ENCODE measurements at regions not wholly inside any gene's neighbourhood (a gene's known extent, or its start where the extent isn't known, plus 50 kb on each side); places are given as distances from the start of the nearest gene placed in this dataset.

- WGBS (ENCODE audit: insufficient coverage, low coverage, low lambda C conversion rate, missing lambda C conversion rate) = 58% methylated on average over 2 of the region's 2 CpGs
Observed at GRCh38 chr21:30104241-30104640, 62.4 kb downstream of the CLDN17 start.

GRCh38 chr21:30102871-30103270 is 63.7 kb downstream of the CLDN17 start:
- Histone ChIP-seq H3K27me3 (no peaks in the 10 kb centered on the region), H3K9me3 (no peaks in the 10 kb centered on the region), H3K4me1 (no peaks in the 10 kb centered on the region), H3K36me3 (no peaks in the 10 kb centered on the region), H3K4me3 (no peak overlapping the region), H3K27ac (no peak overlapping the region)
- DNase-seq = no peak
- no peak for ATAC-seq
- no peak for TF ChIP-seq POLR2A (IDR thresholded peaks at IDR 0.05)
- no peak for TF ChIP-seq CTCF (IDR thresholded peaks at IDR 0.05)
- intact Hi-C loops (cut with DNase I) = no loop called here
- 40% methylated on average over 5 of the region's 5 CpGs for WGBS (ENCODE audit: insufficient coverage, low coverage, low lambda C conversion rate, missing lambda C conversion rate)

More at GRCh38 chr21:30104241-30104640, 62.4 kb downstream of the CLDN17 start:
- ATAC-seq = no peak
- no peak overlapping the region for H3K27ac ChIP-seq
- no peak for TF ChIP-seq CTCF (IDR thresholded peaks at IDR 0.05)
- no peak for TF ChIP-seq POLR2A (IDR thresholded peaks at IDR 0.05)
- H3K4me3 ChIP-seq = no peak overlapping the region
- intact Hi-C loops (cut with DNase I) = no loop called here
- H3K27me3 ChIP-seq = no peaks in the 10 kb centered on the region
- no peaks in the 10 kb centered on the region for H3K9me3 ChIP-seq
- H3K4me1 ChIP-seq = no peaks in the 10 kb centered on the region
- H3K36me3 ChIP-seq = no peaks in the 10 kb centered on the region
- no peak for DNase-seq

- 40% methylated on average over 4 of the region's 4 CpGs for WGBS (ENCODE audit: insufficient coverage, low coverage, low lambda C conversion rate, missing lambda C conversion rate)
- ATAC-seq (no peak), DNase-seq (no peak)
- intact Hi-C loops (cut with DNase I) = no loop called here
- H3K4me1 ChIP-seq = no peaks in the 10 kb centered on the region
- no peaks in the 10 kb centered on the region for H3K27me3 ChIP-seq
- no peaks in the 10 kb centered on the region for H3K36me3 ChIP-seq
- H3K9me3 ChIP-seq = no peaks in the 10 kb centered on the region
- TF ChIP-seq CTCF (IDR thresholded peaks at IDR 0.05) = no peak
- TF ChIP-seq POLR2A (IDR thresholded peaks at IDR 0.05) = no peak
- no peak overlapping the region for H3K27ac ChIP-seq
- no peak overlapping the region for H3K4me3 ChIP-seq
Observed at GRCh38 chr21:30101967-30102366, 64.6 kb downstream of the CLDN17 start.

- intact Hi-C loops (cut with DNase I) = no loop called here
- Histone ChIP-seq H3K27me3 (no peaks in the 10 kb centered on the region), H3K4me3 (no peak overlapping the region), H3K9me3 (no peaks in the 10 kb centered on the region), H3K27ac (no peak overlapping the region), H3K4me1 (no peaks in the 10 kb centered on the region), H3K36me3 (no peaks in the 10 kb centered on the region)
- TF ChIP-seq POLR2A (IDR thresholded peaks at IDR 0.05) (no peak), CTCF (IDR thresholded peaks at IDR 0.05) (no peak)
- no peak for DNase-seq
- no peak for ATAC-seq
- 62% methylated on average over 5 of the region's 5 CpGs for WGBS (ENCODE audit: insufficient coverage, low coverage, low lambda C conversion rate, missing lambda C conversion rate)
Observed at GRCh38 chr21:30097791-30098190, 68.8 kb downstream of the CLDN17 start.
